Endodermal cell (in vitro differentiated cells): ENCODE measurements at regions not wholly inside any gene's neighbourhood (a gene's known extent, or its start where the extent isn't known, plus 50 kb on each side); places are given as distances from the start of the nearest gene placed in this dataset.

ENCODE experiments used
- DNase-seq: peaks from one replicate; pipeline ENCODE4 v3.0.0-alpha.2; 2017
- H3K27ac ChIP-seq: 2 replicates; pipeline ENCODE4 v1.5.1; 2013; ENCODE audit warnings: mild to moderate bottlenecking, low read depth, low read length, moderate library complexity
- H3K27me3 ChIP-seq: 2 replicates; pipeline ENCODE4 v1.6.1; 2013; ENCODE audit warnings: mild to moderate bottlenecking, low read length, moderate library complexity; ENCODE audit not compliant: insufficient read depth, control insufficient read depth, poor library complexity, severe bottlenecking
- H3K36me3 ChIP-seq: 2 replicates; pipeline ENCODE4 v1.7.0; 2013; ENCODE audit warnings: mild to moderate bottlenecking, low read length, moderate library complexity; ENCODE audit not compliant: control insufficient read depth, insufficient read depth
- H3K4me1 ChIP-seq: one replicate; pipeline ENCODE4 v1.7.0; 2013; ENCODE audit warnings: low read length; ENCODE audit not compliant: control insufficient read depth, insufficient read depth
- H3K4me3 ChIP-seq: 2 replicates; pipeline ENCODE4 v1.5.1; 2013; ENCODE audit warnings: mild to moderate bottlenecking, low read length, moderate library complexity
- H3K9ac ChIP-seq: 2 replicates; pipeline ENCODE4 v1.6.1; 2013; ENCODE audit warnings: mild to moderate bottlenecking, low read length, moderate library complexity; ENCODE audit not compliant: poor library complexity, severe bottlenecking; ENCODE audit errors: extremely low read depth
- H3K9me3 ChIP-seq: 2 replicates; pipeline ENCODE4 v1.6.1; 2013; ENCODE audit warnings: mild to moderate bottlenecking, low read length, moderate library complexity; ENCODE audit not compliant: control insufficient read depth
- H3K27ac Mint-ChIP-seq: 2 replicates; pipeline ENCODE4 v1.8.0; 2020; ENCODE audit warnings: mixed read lengths
- H3K27me3 Mint-ChIP-seq: 2 replicates; pipeline ENCODE4 v1.8.0; 2021; ENCODE audit warnings: mild to moderate bottlenecking, mixed read lengths; ENCODE audit not compliant: insufficient read depth
- H3K36me3 Mint-ChIP-seq: 2 replicates; pipeline ENCODE4 v1.8.0; 2020; ENCODE audit warnings: low read depth, mixed read lengths
- H3K4me1 Mint-ChIP-seq: 2 replicates; pipeline ENCODE4 v1.8.0; 2020; ENCODE audit warnings: mixed read lengths
- H3K4me3 Mint-ChIP-seq: 2 replicates; pipeline ENCODE4 v1.8.0; 2020; ENCODE audit warnings: mild to moderate bottlenecking, moderate library complexity, mixed read lengths
- H3K9me3 Mint-ChIP-seq: 2 replicates; pipeline ENCODE4 v1.8.0; 2020; ENCODE audit warnings: mild to moderate bottlenecking, mixed read lengths
- CTCF ChIP-seq: fragments of 200-600 bp; sonication (generic); conservative IDR thresholded peaks from 2 replicates; pipeline ENCODE4 v1.5.0; 2021; ENCODE audit warnings: antibody characterized with exemption, mild to moderate bottlenecking
- WGBS, 2 experiments: methylation state at CpG; one replicate each; pipeline versions ENCODE4 v1.1.5 to v1.1.7; 2013; ENCODE audit warnings: missing lambda C conversion rate in 2 of 2, mixed read lengths in 1 of 2; ENCODE audit not compliant: insufficient coverage in 1 of 2, insufficient read length in 1 of 2; 5-methylcytosine and 5-hydroxymethylcytosine counted together

DNA sequence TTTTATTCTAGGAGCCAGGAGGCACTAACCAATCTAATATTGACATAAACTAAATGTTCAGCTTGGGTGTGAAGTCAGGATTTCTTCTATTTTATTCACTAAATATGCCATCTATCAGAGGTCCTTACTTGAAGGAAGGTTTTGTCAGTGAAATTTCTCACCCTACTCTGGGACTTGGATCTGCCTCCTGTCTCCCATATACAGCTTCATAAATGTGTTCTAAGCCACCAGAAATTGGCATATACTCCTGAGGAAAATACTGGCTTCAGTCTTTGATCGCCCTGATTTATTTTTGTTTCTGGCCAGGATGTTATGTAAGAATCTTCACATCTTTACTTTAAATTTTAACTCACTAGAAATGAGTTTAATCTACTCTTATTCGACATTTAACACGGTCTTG, 647.7 kb downstream of the C6orf118 start:
- H3K4me3 ChIP-seq: no peak overlapping the region
- no peak overlapping the region for H3K9ac ChIP-seq
- Mint-ChIP-seq H3K36me3 (peaks cover 4% of the 10 kb centered on the region), H3K27ac (no peak overlapping the region), H3K9me3 (peaks cover 14% of the 10 kb centered on the region), H3K27me3 (no peaks in the 10 kb centered on the region), H3K4me3 (no peak overlapping the region), H3K4me1 (no peaks in the 10 kb centered on the region)
- no peaks in the 10 kb centered on the region for H3K36me3 ChIP-seq
- WGBS, 2 experiments: 100% methylated on average over 1 of the region's 3 CpGs; no CpG with 5 or more reads in 1 of the 2 experiments
- TF ChIP-seq CTCF: no peak
- no peaks in the 10 kb centered on the region for H3K27me3 ChIP-seq
- H3K4me1 ChIP-seq: no peaks in the 10 kb centered on the region
- no peak overlapping the region for H3K27ac ChIP-seq
- no peaks in the 10 kb centered on the region for H3K9me3 ChIP-seq
- DNase-seq: no peak

- peaks cover 7% of the 10 kb centered on the region for H3K4me1 Mint-ChIP-seq
- WGBS, 2 experiments: 88 to 100% methylated on average over 1 of the region's 1 CpG
- H3K36me3 Mint-ChIP-seq: peaks cover 4% of the 10 kb centered on the region
- H3K4me1 ChIP-seq: no peaks in the 10 kb centered on the region
- no peak for TF ChIP-seq CTCF
- H3K4me3 Mint-ChIP-seq: no peak overlapping the region
- H3K36me3 ChIP-seq: no peaks in the 10 kb centered on the region
- no peak for DNase-seq
- H3K27ac ChIP-seq: no peak overlapping the region
- no peaks in the 10 kb centered on the region for H3K27me3 ChIP-seq
- H3K27ac Mint-ChIP-seq: no peak overlapping the region
- peaks cover 16% of the 10 kb centered on the region for H3K9me3 Mint-ChIP-seq
- H3K9ac ChIP-seq: no peak overlapping the region
- no peak overlapping the region for H3K4me3 ChIP-seq
- H3K27me3 Mint-ChIP-seq: no peaks in the 10 kb centered on the region
- H3K9me3 ChIP-seq: no peaks in the 10 kb centered on the region
Measured at GRCh38 chr6:164660781-164661180, 648.6 kb downstream of the C6orf118 start.

- H3K4me1 Mint-ChIP-seq: no peaks in the 10 kb centered on the region
- no peaks in the 10 kb centered on the region for H3K36me3 Mint-ChIP-seq
- no peak for DNase-seq
- H3K9me3 Mint-ChIP-seq: peaks cover 7% of the 10 kb centered on the region
- 38 to 85% methylated on average over 3 to 4 of the region's 4 CpGs for WGBS, 2 experiments
- H3K4me3 Mint-ChIP-seq: no peak overlapping the region
- H3K27me3 ChIP-seq: no peaks in the 10 kb centered on the region
- H3K27me3 Mint-ChIP-seq: no peaks in the 10 kb centered on the region
- no peak overlapping the region for H3K4me3 ChIP-seq
- no peak overlapping the region for H3K9ac ChIP-seq
- no peaks in the 10 kb centered on the region for H3K9me3 ChIP-seq
- no peaks in the 10 kb centered on the region for H3K4me1 ChIP-seq
- TF ChIP-seq CTCF: no peak
- no peak overlapping the region for H3K27ac Mint-ChIP-seq
- no peaks in the 10 kb centered on the region for H3K36me3 ChIP-seq
- no peak overlapping the region for H3K27ac ChIP-seq
Measured at GRCh38 chr6:164640956-164641355, 668.4 kb downstream of the C6orf118 start.
